ENCODE measurements at regions not wholly inside any gene's neighbourhood (a gene's known extent, or its start where the extent isn't known, plus 50 kb on each side); places are given as distances from the start of the nearest gene placed in this dataset.
"Not testable (repeated sequence)": the region's sequence is repeated elsewhere in the genome, so short reads cannot be mapped to it uniquely, and the experiment has no call there.

DNA sequence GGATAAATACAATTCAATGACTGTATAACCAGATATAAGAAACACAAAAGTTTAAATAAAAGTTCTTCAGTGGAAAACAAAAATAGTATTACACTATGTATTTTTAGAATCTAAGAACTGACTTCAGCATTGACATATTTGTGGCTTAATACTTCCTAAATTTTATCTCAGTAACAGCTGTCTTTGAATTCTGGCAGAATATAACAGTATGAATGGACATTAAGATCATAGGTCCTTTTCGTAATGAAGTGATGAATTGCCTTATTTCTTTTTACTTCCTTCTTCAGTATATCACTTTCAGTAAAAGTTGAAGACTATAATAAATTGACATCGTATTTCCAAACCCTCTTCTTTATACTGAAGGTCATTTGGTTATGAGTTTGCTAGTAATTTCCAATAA is 1030.0 kb downstream of the MRPL39 start:
- Mint-ChIP-seq H3K4me1 (ENCODE audit: low read depth) (no peaks in the 10 kb centered on the region), H3K36me3 (ENCODE audit: low read depth) (no peaks in the 10 kb centered on the region), H3K27me3 (ENCODE audit: low read depth) (no peaks in the 10 kb centered on the region), H3K9me3 (no peaks in the 10 kb centered on the region), H3K4me3 (ENCODE audit: low read depth) (no peak overlapping the region), H3K27ac (no peak overlapping the region)
- intact Hi-C loops (cut with micrococcal nuclease), result no loop called here
- DNase-seq (ENCODE audit: low spot score), result no peak

DNA sequence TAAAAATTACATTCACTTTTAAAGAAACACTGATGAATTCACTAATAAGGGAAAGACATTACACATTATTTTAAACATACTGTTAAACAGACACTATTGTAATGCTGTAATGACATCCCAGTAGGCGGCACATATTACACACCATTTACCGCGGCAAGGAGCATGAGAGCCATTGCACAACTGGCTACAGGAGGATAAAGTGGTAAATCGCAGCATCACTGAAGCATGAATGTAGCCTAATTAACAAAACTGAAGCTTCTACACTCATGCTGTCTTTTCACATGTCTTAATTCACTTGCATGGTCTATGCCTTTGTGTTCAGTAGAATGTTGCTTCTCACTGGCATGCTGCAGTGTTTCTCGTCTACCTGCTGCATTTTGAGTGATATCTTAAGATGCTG is 1046.0 kb downstream of the MRPL39 start:
- no peak overlapping the region for H3K4me3 Mint-ChIP-seq (ENCODE audit: low read depth)
- H3K4me1 Mint-ChIP-seq (ENCODE audit: low read depth), result no peaks in the 10 kb centered on the region

DNA sequence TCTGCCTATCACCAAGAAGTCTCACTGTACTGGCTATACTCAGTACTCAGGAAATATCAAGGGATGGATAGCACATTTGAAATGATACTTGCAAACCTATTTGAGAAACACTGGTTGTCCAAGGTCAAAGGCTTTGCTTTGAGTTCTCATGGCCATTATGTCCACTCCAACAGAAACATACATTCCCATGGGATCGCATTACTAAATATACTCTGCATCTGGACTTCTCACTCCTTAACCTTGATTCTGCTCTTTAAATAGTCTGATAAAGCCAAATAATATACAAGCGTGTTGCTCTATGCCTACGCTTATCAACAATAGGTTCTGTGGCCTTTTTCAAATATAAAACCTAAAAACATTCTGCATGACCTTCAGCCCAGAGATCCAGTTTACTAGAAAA is 1054.8 kb downstream of the MRPL39 start:
- H3K27me3 Mint-ChIP-seq (ENCODE audit: low read depth), result no peaks in the 10 kb centered on the region
- no peak overlapping the region for H3K4me3 Mint-ChIP-seq (ENCODE audit: low read depth)
- intact Hi-C loops (cut with micrococcal nuclease), result no loop called here
- peaks cover 20% of the 10 kb centered on the region for H3K9me3 Mint-ChIP-seq
- H3K36me3 Mint-ChIP-seq (ENCODE audit: low read depth), result no peaks in the 10 kb centered on the region
- H3K27ac Mint-ChIP-seq, result no peak overlapping the region
- no peak for DNase-seq (ENCODE audit: low spot score)
- H3K4me1 Mint-ChIP-seq (ENCODE audit: low read depth), result no peaks in the 10 kb centered on the region

More for the DNA sequence above, 1046.0 kb downstream of the MRPL39 start:
- no peaks in the 10 kb centered on the region for H3K36me3 Mint-ChIP-seq (ENCODE audit: low read depth)
- no peaks in the 10 kb centered on the region for H3K27me3 Mint-ChIP-seq (ENCODE audit: low read depth)
- peaks cover 28% of the 10 kb centered on the region for H3K9me3 Mint-ChIP-seq
- DNase-seq (ENCODE audit: low spot score), result no peak
- H3K27ac Mint-ChIP-seq, result no peak overlapping the region
- intact Hi-C loops (cut with micrococcal nuclease), result no loop called here

DNA sequence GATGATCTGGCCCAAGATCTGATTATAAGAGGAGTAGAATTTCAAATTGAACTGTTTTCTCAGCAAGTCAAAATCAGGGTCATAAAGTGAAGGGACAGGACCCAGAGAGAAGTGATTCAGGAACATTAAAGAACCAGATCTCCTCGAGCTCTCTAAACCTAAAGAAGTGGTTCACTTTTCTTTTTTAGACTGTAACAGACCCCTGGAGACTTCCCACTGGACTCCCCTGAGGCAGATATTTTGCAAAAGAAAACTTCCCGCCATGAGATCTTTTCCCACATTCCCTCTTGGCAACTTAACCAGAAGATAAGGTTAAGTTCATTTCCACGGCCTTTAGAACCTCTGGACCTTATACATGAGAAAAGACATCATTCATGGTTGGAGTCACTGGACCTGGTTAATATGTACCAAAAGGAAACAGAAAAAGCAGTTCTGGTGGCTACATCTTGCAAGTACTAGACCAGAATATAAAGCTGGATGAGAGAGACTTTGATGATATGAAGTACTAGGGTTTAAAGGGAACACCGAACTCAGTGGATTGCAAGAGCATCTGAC is 1061.4 kb downstream of the MRPL39 start:
- H3K4me1 Mint-ChIP-seq (ENCODE audit: low read depth), result no peaks in the 10 kb centered on the region
- H3K27ac Mint-ChIP-seq, result no peak overlapping the region
- H3K27me3 Mint-ChIP-seq (ENCODE audit: low read depth), result no peaks in the 10 kb centered on the region
- no peaks in the 10 kb centered on the region for H3K9me3 Mint-ChIP-seq
- DNase-seq (ENCODE audit: low spot score), result no peak
- intact Hi-C loops (cut with micrococcal nuclease), result no loop called here
- no peak overlapping the region for H3K4me3 Mint-ChIP-seq (ENCODE audit: low read depth)
- no peaks in the 10 kb centered on the region for H3K36me3 Mint-ChIP-seq (ENCODE audit: low read depth)

DNA sequence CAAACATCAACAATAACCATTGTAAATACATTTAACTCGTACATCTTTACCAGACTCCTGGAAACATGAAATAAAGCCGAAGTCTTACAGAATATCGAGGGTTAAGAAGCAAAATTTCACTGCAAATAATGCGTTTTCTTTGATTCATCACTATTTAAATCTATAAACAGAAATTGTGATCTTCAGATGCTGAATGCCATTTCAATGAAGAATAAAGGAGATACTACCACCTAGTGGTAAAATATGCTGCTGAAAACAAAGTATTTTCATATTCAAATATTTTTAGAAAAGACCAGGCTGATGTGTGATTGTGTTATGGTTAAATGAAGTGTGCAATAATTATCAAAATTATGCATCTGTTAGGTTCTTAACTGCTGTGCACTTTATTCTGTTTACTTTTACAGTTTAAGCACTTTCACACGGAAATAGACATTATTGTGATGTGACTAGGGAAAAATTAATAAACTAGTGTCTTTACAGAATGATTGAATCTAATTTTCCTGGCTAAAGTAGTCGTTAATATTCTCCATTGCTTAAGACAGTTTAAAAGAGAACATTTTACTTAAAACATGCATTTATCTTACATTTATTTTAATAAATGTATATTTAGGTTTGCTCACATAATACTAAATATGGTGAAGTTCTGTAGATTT is 1093.1 kb downstream of the MRPL39 start:
- no peak overlapping the region for H3K27ac Mint-ChIP-seq
- DNase-seq (ENCODE audit: low spot score), result no peak
- no peaks in the 10 kb centered on the region for H3K4me1 Mint-ChIP-seq (ENCODE audit: low read depth)
- no peaks in the 10 kb centered on the region for H3K27me3 Mint-ChIP-seq (ENCODE audit: low read depth)
- H3K9me3 Mint-ChIP-seq, result no peaks in the 10 kb centered on the region
- no peaks in the 10 kb centered on the region for H3K36me3 Mint-ChIP-seq (ENCODE audit: low read depth)
- intact Hi-C loops (cut with micrococcal nuclease), result loop anchor here (10.0 kb wide), 1 partner anchor 659 kb away; no protein-coding TSS in a partner anchor
- H3K4me3 Mint-ChIP-seq (ENCODE audit: low read depth), result no peak overlapping the region

DNA sequence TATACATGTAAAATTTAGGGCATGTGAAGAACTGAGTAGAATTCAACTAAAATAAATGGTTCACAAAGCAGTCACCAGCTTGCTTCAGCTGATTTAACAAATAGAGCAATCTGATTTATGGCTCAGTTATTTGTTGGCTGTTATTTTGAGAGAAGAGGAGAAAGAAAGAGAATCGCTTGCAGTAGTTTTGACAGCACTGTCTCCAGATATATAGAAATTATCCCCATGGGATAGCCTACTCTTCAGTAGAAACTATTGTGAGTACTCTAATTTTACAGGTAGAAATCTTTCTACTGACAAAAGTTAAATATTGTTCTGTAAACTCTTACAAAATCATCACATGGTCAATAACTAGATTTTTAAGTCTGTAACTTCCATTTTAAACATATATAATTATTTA is 1098.2 kb downstream of the MRPL39 start:
- Mint-ChIP-seq H3K27me3 (ENCODE audit: low read depth) (no peaks in the 10 kb centered on the region), H3K36me3 (ENCODE audit: low read depth) (no peaks in the 10 kb centered on the region), H3K4me1 (ENCODE audit: low read depth) (no peaks in the 10 kb centered on the region), H3K9me3 (no peaks in the 10 kb centered on the region), H3K27ac (no peak overlapping the region), H3K4me3 (ENCODE audit: low read depth) (no peak overlapping the region)
- intact Hi-C loops (cut with micrococcal nuclease), result no loop called here
- DNase-seq (ENCODE audit: low spot score), result no peak

DNA sequence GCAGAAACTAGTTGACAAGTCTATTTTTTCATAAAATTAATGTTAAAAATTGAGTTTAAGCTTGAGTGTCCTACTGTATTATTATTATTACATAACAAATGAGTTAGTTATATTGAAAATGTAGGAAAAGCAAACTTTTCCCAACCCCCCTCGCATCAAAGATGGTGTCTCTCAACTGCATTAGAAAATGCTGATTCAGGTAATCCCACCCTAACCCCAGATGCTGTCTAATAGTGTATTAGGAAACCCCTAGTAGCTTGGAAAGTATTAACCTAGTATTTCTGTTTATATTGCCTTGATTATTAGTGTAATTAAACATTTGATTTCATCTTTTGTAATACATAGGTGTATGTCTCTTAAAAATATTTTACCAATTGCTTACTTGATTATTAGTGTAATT is 1120.3 kb downstream of the MRPL39 start:
- no peak for DNase-seq (ENCODE audit: low spot score)
- no peaks in the 10 kb centered on the region for H3K4me1 Mint-ChIP-seq (ENCODE audit: low read depth)
- H3K9me3 Mint-ChIP-seq, result no peaks in the 10 kb centered on the region
- no peaks in the 10 kb centered on the region for H3K27me3 Mint-ChIP-seq (ENCODE audit: low read depth)
- intact Hi-C loops (cut with micrococcal nuclease), result no loop called here
- no peak overlapping the region for H3K27ac Mint-ChIP-seq
- H3K4me3 Mint-ChIP-seq (ENCODE audit: low read depth), result no peak overlapping the region
- H3K36me3 Mint-ChIP-seq (ENCODE audit: low read depth), result no peaks in the 10 kb centered on the region

DNA sequence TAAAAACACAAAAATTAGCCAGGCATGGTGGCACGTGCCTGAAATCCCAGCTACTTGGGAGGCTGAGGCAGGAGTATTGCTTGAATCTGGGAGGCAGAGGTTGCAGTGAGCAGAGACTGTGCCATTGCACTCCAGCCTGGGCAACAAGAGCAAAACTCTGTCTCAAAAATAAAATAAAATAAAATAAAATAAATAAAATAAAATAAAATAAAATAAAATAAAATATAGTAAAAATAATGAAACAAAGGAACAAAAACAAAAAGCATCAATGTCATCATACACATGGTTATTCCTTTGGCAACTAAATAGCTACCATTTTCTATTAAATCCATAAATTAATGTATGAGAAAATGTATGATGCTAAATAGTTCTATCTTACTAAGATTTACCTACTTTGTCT is 1123.9 kb downstream of the MRPL39 start:
- DNase-seq (ENCODE audit: low spot score); H3K4me1 Mint-ChIP-seq (ENCODE audit: low read depth); H3K4me3 Mint-ChIP-seq (ENCODE audit: low read depth); intact Hi-C loops (cut with micrococcal nuclease); H3K27ac Mint-ChIP-seq; H3K36me3 Mint-ChIP-seq (ENCODE audit: low read depth); H3K27me3 Mint-ChIP-seq (ENCODE audit: low read depth); H3K9me3 Mint-ChIP-seq: not testable (repeated sequence)

DNA sequence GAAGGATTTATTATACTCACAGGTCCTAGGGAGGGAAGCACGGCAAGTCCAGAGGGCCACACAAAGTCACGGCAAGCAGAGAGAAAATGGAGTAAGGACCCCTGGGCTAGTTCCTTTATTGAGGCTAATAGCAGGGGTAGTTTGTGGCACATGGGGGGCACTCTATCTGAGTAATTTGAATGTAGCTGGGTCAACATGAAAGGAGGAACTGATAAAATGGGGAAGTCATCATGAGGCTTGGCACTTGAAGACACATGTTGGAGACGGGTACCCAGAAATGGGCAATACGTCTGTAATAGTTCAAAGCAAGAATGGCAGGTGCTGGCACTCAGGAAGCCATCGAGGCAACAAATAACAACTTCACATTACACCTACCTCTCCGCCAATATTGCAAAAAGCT is 1136.4 kb downstream of the MRPL39 start:
- Mint-ChIP-seq H3K9me3 (peaks cover 4% of the 10 kb centered on the region), H3K4me1 (ENCODE audit: low read depth) (no peaks in the 10 kb centered on the region), H3K27me3 (ENCODE audit: low read depth) (no peaks in the 10 kb centered on the region)

DNA sequence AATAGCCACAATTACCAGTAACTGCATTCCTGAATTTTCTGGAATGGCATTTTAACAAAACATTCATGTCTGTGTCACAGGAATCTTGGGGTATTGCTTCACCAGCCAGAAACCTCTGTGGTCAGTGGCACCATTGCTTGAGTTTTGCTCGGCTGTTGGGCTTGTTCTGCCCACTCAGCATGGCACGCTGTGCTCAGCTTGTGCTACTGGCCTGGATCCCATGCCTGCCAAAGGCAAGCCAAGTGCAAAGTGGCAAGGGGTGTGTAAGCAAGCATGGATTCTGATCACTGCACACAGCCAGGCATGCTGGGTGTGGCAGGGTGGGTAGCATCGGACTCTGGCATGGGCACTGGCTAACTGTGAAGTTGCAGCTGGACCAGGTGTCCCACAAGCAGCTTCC is 1150.9 kb downstream of the MRPL39 start:
- Mint-ChIP-seq H3K9me3 (no peaks in the 10 kb centered on the region), H3K27ac (no peak overlapping the region), H3K4me3 (ENCODE audit: low read depth) (no peak overlapping the region), H3K4me1 (ENCODE audit: low read depth) (no peaks in the 10 kb centered on the region), H3K27me3 (ENCODE audit: low read depth) (no peaks in the 10 kb centered on the region), H3K36me3 (ENCODE audit: low read depth) (no peaks in the 10 kb centered on the region)
- intact Hi-C loops (cut with micrococcal nuclease), result no loop called here
- DNase-seq (ENCODE audit: low spot score), result no peak

More for the DNA sequence above, 1136.4 kb downstream of the MRPL39 start:
- intact Hi-C loops (cut with micrococcal nuclease), result no loop called here
- Mint-ChIP-seq H3K27ac (no peak overlapping the region), H3K4me3 (ENCODE audit: low read depth) (no peak overlapping the region), H3K36me3 (ENCODE audit: low read depth) (no peaks in the 10 kb centered on the region)
- DNase-seq (ENCODE audit: low spot score), result no peak

DNA sequence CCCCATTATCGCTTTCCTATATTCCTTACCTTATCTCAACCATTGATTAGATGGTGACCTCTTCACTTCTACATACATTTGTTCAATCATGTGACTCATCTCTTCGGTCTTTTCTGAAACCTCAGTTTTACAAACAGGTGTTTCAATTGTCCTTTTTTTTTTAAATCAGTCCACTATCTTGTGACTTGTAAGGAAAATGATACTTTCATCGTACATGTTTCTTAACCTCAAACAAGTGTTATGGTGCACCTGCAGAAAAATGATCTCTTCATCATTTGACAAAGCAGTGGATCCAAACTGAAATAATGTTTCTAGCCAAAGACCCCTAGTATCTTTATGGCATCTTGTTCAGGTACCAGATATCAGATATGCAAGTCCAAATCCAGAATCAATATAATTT is 1157.2 kb downstream of the MRPL39 start:
- Mint-ChIP-seq H3K27ac (no peak overlapping the region), H3K9me3 (no peaks in the 10 kb centered on the region), H3K27me3 (ENCODE audit: low read depth) (no peaks in the 10 kb centered on the region), H3K36me3 (ENCODE audit: low read depth) (peaks cover 7% of the 10 kb centered on the region), H3K4me1 (ENCODE audit: low read depth) (no peaks in the 10 kb centered on the region), H3K4me3 (ENCODE audit: low read depth) (no peak overlapping the region)
- no peak for DNase-seq (ENCODE audit: low spot score)
- intact Hi-C loops (cut with micrococcal nuclease), result no loop called here

DNA sequence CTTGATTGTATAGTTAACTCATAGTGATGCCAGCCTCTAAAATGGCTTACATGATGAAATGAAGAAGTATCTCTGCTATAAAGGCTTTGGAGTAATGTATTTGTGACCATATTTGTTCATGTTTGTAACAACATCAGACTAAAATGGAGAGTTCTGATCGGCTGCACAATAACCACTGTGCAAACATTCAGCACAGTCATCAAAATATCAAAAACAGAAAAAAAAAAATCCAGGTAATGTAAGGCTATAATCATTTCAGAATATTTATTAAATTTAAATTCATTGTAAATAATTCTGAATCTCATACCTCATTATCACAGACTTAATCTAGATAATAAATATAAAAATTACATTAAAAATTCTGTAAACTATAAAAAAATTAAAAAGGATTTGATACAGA is 1161.8 kb downstream of the MRPL39 start:
- H3K27ac Mint-ChIP-seq, result no peak overlapping the region
- peaks cover 4% of the 10 kb centered on the region for H3K4me1 Mint-ChIP-seq (ENCODE audit: low read depth)
- peaks cover 24% of the 10 kb centered on the region for H3K36me3 Mint-ChIP-seq (ENCODE audit: low read depth)
- H3K27me3 Mint-ChIP-seq (ENCODE audit: low read depth), result no peaks in the 10 kb centered on the region
- intact Hi-C loops (cut with micrococcal nuclease), result no loop called here
- DNase-seq (ENCODE audit: low spot score), result no peak
- no peaks in the 10 kb centered on the region for H3K9me3 Mint-ChIP-seq
- no peak overlapping the region for H3K4me3 Mint-ChIP-seq (ENCODE audit: low read depth)

DNA sequence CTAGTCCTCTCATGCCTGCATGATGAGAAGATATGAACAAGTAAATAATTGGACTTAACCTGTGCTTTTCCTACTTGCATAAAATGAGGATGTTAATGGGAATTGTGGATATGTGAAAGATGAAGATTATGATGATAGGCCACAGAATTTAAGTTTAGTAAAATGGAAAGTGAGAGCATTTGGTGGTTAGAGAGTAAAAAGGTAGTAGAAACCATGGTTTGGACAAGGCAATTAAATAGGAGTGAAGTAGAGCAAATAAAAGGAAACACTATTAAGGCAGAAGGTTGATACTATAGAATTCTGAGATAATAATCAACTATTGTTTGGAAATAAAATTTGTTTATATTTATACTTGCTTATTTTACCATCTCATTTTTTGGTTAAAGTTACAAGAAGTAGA is 1162.5 kb downstream of the MRPL39 start:
- Mint-ChIP-seq H3K36me3 (ENCODE audit: low read depth) (peaks cover 30% of the 10 kb centered on the region), H3K4me1 (ENCODE audit: low read depth) (peaks cover 6% of the 10 kb centered on the region), H3K27ac (no peak overlapping the region), H3K27me3 (ENCODE audit: low read depth) (no peaks in the 10 kb centered on the region), H3K4me3 (ENCODE audit: low read depth) (no peak overlapping the region), H3K9me3 (no peaks in the 10 kb centered on the region)
- DNase-seq (ENCODE audit: low spot score), result no peak
- intact Hi-C loops (cut with micrococcal nuclease), result no loop called here

DNA sequence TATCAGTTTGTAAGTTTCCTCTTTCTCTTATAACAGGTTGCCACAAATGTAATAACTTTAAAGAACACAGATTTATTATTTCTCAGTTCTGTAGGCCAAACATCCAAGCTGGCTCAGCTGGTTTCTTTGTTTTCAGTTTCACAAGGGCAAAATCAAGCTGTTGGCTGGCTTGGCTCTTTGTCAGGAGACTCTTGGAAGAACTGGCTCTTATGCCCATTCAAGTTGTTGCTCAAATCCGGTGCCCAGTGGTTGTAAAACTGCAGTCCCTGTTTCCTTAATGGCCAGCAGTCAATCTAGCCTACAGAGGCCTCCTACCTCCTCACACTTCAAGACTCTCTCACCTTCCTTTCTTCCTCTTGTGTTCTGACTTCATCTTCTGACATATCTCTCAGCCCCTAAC is 1171.0 kb downstream of the MRPL39 start:
- intact Hi-C loops (cut with micrococcal nuclease), result no loop called here
- Mint-ChIP-seq H3K4me1 (ENCODE audit: low read depth) (peaks cover 5% of the 10 kb centered on the region), H3K27me3 (ENCODE audit: low read depth) (no peaks in the 10 kb centered on the region), H3K4me3 (ENCODE audit: low read depth) (no peak overlapping the region), H3K27ac (no peak overlapping the region), H3K36me3 (ENCODE audit: low read depth) (peaks cover 30% of the 10 kb centered on the region), H3K9me3 (peaks cover 14% of the 10 kb centered on the region)
- DNase-seq (ENCODE audit: low spot score), result no peak
